Esophagus squamous epithelium (tissue), 5 donors: ENCODE measurements at regions not wholly inside any gene's neighbourhood (a gene's known extent, or its start where the extent isn't known, plus 50 kb on each side); places are given as distances from the start of the nearest gene placed in this dataset.

Source experiments
- DNase-seq: peaks from one replicate; lab custom pipeline; 2025; lab: John Stamatoyannopoulos, UW
- H3K27ac ChIP-seq, 4 donors: fragments of 200-600 bp; sonication (generic); one replicate each; pipeline ENCODE4 v1.5.1; 2016 to 2019; ENCODE audit warnings: mild to moderate bottlenecking in 1 of 4
- H3K27me3 ChIP-seq, 4 donors: fragments of 200-600 bp; sonication (generic); 1 replicate in 3 of 4; 2 replicates in 1 of 4; pipeline versions ENCODE4 v1.5.1 to v1.6.0; 2017 to 2021; ENCODE audit warnings: antibody characterized with exemption in 1 of 4
- H3K36me3 ChIP-seq, 3 donors: fragments of 200-600 bp; sonication (generic); one replicate each; pipeline ENCODE4 v1.5.1; 2016 to 2019
- H3K4me1 ChIP-seq, 3 donors: fragments of 200-600 bp; sonication (generic); one replicate each; pipeline ENCODE4 v1.5.1; 2017 to 2019
- H3K4me3 ChIP-seq, 4 donors: fragments of 200-600 bp; sonication (generic); 1 replicate in 3 of 4; 2 replicates in 1 of 4; pipeline ENCODE4 v1.5.1; 2016 to 2019; ENCODE audit warnings: mild to moderate bottlenecking in 2 of 4, moderate library complexity in 1 of 4
- H3K9me3 ChIP-seq, 3 donors: fragments of 200-600 bp; sonication (generic); one replicate each; pipeline ENCODE4 v1.5.1; 2016 to 2019
- POLR2A ChIP-seq, 4 donors: fragments of 450-650 bp; IDR thresholded peaks; one replicate each; pipeline ENCODE4 v1.6.1; 2017; ENCODE audit warnings: antibody characterized with exemption in 4 of 4, mild to moderate bottlenecking in 4 of 4, moderate library complexity in 3 of 4
- WGBS, 2 donors: methylation state at CpG; one replicate each; pipeline ENCODE4 v1.1.5; 2018; 5-methylcytosine and 5-hydroxymethylcytosine counted together
- intact Hi-C: fragments of 100-400 bp; cut with DNase I; formaldehyde crosslinking; loops from one replicate; pipeline ENCODE4 v1.15.0; 2022
- TF ChIP-seq, protein P1 (sequence below), 6 experiments: fragments of 450-650 bp in 4 of 6; fragments of 200-600 bp in 2 of 6; sonication (generic) in 2 of 6; IDR thresholded peaks; one replicate each; pipeline ENCODE4 v1.5.1; 2016 to 2019; ENCODE audit warnings: antibody characterized with exemption in 6 of 6, mild to moderate bottlenecking in 4 of 6, moderate library complexity in 4 of 6
- donor health status: DM: yes; HTN: yes; CAD: no.

DNA sequence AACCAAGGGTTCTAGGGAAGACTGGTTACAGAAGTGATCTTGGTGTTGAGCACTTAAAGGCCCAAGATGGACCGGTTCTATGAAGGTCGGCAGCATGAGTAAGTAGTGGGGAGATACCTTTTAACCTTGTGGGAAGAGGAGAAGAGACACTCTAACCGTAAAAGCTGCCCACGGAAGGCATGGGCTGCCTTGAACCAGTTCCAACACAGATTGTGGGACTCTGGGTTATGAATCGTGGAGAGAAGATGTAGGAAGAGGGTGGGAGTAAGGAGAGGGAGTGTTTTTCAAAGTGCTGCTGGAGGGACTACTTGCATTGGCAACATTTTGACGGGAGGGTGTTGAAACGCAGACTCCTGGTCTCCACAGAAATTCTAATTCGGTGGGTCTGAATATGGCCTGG is 67.1 kb downstream of the CRYGS start:
- H3K4me1 ChIP-seq, result no peaks in the 10 kb centered on the region
- WGBS, 2 donors, result 91 to 92% methylated on average over 8 of the region's 8 CpGs
- H3K27ac ChIP-seq, result no peak overlapping the region
- TF ChIP-seq, protein P1, sequence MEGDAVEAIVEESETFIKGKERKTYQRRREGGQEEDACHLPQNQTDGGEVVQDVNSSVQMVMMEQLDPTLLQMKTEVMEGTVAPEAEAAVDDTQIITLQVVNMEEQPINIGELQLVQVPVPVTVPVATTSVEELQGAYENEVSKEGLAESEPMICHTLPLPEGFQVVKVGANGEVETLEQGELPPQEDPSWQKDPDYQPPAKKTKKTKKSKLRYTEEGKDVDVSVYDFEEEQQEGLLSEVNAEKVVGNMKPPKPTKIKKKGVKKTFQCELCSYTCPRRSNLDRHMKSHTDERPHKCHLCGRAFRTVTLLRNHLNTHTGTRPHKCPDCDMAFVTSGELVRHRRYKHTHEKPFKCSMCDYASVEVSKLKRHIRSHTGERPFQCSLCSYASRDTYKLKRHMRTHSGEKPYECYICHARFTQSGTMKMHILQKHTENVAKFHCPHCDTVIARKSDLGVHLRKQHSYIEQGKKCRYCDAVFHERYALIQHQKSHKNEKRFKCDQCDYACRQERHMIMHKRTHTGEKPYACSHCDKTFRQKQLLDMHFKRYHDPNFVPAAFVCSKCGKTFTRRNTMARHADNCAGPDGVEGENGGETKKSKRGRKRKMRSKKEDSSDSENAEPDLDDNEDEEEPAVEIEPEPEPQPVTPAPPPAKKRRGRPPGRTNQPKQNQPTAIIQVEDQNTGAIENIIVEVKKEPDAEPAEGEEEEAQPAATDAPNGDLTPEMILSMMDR (IDR thresholded peaks at IDR 0.05), result no peak
- DNase-seq, result no peak
- no peak overlapping the region for H3K4me3 ChIP-seq
- peaks cover 0 to 17% (median 0%) of the 10 kb centered on the region in 4 donors for H3K27me3 ChIP-seq
- H3K36me3 ChIP-seq, result no peaks in the 10 kb centered on the region
- intact Hi-C loops, result no loop called here
- no peaks in the 10 kb centered on the region for H3K9me3 ChIP-seq

DNA sequence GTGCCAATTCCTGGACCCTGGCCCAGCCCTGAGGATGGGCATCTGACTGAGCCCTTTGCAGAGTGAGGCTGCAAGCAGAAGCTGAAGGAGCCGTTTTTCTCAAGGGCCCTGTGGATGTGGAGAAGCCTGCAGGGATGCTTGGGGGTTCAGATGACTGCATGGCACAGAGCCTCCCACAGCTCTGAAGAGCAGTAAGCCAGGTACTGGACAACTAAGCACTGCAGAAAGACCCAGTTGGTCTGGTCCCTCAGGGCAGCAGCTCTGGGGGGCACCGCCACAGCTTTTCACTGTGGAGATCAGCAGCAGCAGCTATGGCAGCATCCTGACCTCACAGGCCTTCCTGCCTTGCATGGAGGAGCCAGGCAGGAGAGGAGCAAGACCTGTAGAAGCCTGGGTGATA is 67.6 kb downstream of the CRYGS start:
- TF ChIP-seq POLR2A (IDR thresholded peaks at IDR 0.05), result no peak
- TF ChIP-seq, protein P1 (IDR thresholded peaks at IDR 0.05), result no peak
- Histone ChIP-seq H3K27ac (no peak overlapping the region), H3K9me3 (no peaks in the 10 kb centered on the region), H3K4me1 (no peaks in the 10 kb centered on the region), H3K36me3 (no peaks in the 10 kb centered on the region), H3K4me3 (no peak overlapping the region), H3K27me3 (peaks cover 0 to 22% (median 0%) of the 10 kb centered on the region in 4 donors)
- no peak for DNase-seq
- intact Hi-C loops, result no loop called here
- WGBS, 2 donors, result 75% methylated on average over 1 to 2 of the region's 2 CpGs

DNA sequence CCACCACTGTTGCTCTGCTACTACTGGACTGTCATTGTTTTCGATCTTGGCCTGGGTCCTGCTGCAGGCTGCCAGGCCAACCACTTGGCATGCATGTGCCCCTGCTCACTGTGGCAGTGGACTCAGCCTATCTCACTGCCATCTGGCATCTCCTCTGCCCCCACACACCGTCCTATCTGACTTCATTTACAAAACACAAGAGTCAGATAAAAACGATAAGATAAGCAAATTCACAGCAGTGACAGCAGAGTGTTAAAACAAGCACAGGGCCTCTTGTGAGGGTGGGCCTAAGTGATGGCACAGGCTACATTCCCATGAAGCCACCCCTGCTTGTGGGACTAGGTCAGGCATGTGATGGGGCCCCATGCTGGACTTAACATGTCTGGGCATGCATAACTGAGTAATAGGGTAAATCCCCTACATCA is 68.1 kb downstream of the CRYGS start:
- no peaks in the 10 kb centered on the region for H3K9me3 ChIP-seq
- H3K4me3 ChIP-seq, result no peak overlapping the region
- intact Hi-C loops, result no loop called here
- no peak for DNase-seq
- 40 to 56% methylated on average over 2 to 3 of the region's 3 CpGs for WGBS, 2 donors
- H3K4me1 ChIP-seq, result no peaks in the 10 kb centered on the region
- H3K27me3 ChIP-seq, result peaks cover 0 to 27% (median 0%) of the 10 kb centered on the region in 4 donors
- TF ChIP-seq POLR2A (IDR thresholded peaks at IDR 0.05), result no peak
- TF ChIP-seq, protein P1 (IDR thresholded peaks at IDR 0.05), result no peak
- no peaks in the 10 kb centered on the region for H3K36me3 ChIP-seq
- H3K27ac ChIP-seq, result no peak overlapping the region

DNA sequence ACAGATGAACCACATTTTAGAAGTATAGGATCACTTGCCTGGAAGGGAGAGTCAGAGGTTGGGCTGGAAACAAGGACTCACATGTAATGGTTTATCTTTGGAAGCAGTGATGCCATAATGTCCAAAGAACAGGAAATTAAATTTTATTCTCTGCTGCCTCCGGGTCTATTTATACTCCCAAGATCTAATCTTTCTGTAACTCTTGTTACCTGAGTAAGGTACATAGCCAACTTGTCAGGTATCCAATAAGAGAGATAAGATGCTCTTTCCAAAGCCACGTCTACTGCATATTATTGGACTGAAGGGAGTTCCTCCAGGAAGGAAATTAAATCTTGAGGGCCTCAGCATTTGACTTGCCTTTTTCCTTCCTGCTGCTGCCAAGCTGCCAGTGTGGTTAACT is 71.0 kb downstream of the CRYGS start:
- Histone ChIP-seq H3K9me3 (no peaks in the 10 kb centered on the region), H3K4me3 (no peak overlapping the region), H3K27me3 (peaks cover 0 to 46% (median 0%) of the 10 kb centered on the region in 4 donors), H3K27ac (no peak overlapping the region), H3K36me3 (no peaks in the 10 kb centered on the region), H3K4me1 (no peaks in the 10 kb centered on the region)
- TF ChIP-seq, protein P1 (IDR thresholded peaks at IDR 0.05), result no peak
- no peak for TF ChIP-seq POLR2A (IDR thresholded peaks at IDR 0.05)
- intact Hi-C loops, result no loop called here
- 68 to 80% methylated on average over 2 of the region's 2 CpGs for WGBS, 2 donors
- no peak for DNase-seq

DNA sequence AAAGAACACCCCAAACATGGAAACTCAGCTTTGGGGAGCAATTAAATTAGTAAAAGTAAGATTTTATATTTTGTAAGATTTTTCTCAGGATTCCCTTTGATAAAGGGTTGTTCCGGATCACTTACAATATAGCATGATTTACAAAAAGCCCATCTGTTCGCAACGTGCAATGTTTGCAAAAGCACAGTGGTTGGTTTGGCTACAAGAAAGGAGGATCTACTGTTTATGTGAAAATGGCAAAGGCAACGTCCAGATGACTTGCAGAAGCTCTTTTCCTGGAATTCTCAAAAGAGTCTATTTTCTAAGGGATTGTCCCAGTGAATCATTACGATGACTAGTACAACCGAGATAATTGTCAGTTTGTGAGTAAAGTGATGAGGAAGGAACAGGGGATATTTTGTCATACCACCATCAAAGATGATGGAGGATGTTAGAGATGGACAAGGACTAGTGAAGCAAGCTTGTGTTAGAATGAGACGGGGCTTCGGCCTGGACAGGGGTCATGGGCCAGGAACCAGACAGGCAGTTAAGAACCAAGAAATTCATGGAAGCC is 71.6 kb downstream of the CRYGS start:
- TF ChIP-seq, protein P1 (IDR thresholded peaks at IDR 0.05), result no peak
- no peak for TF ChIP-seq POLR2A (IDR thresholded peaks at IDR 0.05)
- peaks cover 0 to 48% (median 0%) of the 10 kb centered on the region in 4 donors for H3K27me3 ChIP-seq
- no peak for DNase-seq
- WGBS, 2 donors, result 61 to 73% methylated on average over 8 of the region's 8 CpGs
- H3K9me3 ChIP-seq, result no peaks in the 10 kb centered on the region
- no peak overlapping the region for H3K27ac ChIP-seq
- H3K4me1 ChIP-seq, result no peaks in the 10 kb centered on the region
- H3K4me3 ChIP-seq, result no peak overlapping the region
- no peaks in the 10 kb centered on the region for H3K36me3 ChIP-seq
- intact Hi-C loops, result no loop called here
